Muscle layer of colon (tissue), 2 donors: ENCODE measurements at regions not wholly inside any gene's neighbourhood (a gene's known extent, or its start where the extent isn't known, plus 50 kb on each side); places are given as distances from the start of the nearest gene placed in this dataset.

Experiments used
- H3K27ac ChIP-seq: one replicate; pipeline ENCODE4 v1.7.0; 2013; ENCODE audit warnings: low read depth, mild to moderate bottlenecking, low read length, moderate library complexity
- H3K27me3 ChIP-seq, 2 donors: one replicate each; pipeline ENCODE4 v1.7.0; 2013; ENCODE audit warnings: low read length in 2 of 2, mild to moderate bottlenecking in 2 of 2; ENCODE audit not compliant: insufficient read depth in 2 of 2, control insufficient read depth in 1 of 2
- H3K36me3 ChIP-seq: one replicate; pipeline ENCODE4 v1.7.0; 2013; ENCODE audit warnings: mild to moderate bottlenecking, low read length; ENCODE audit not compliant: insufficient read depth
- H3K4me1 ChIP-seq: one replicate; pipeline ENCODE4 v1.7.0; 2013; ENCODE audit warnings: mild to moderate bottlenecking, low read length; ENCODE audit not compliant: insufficient read depth
- H3K4me3 ChIP-seq, 2 donors: one replicate each; pipeline ENCODE4 v1.7.0; 2013; ENCODE audit warnings: low read length in 2 of 2, low read depth in 1 of 2, mild to moderate bottlenecking in 1 of 2, moderate library complexity in 1 of 2
- H3K9ac ChIP-seq: one replicate; pipeline ENCODE4 v1.7.0; 2013; ENCODE audit warnings: low read length
- H3K9me3 ChIP-seq: one replicate; pipeline ENCODE4 v1.7.0; 2013; ENCODE audit warnings: mild to moderate bottlenecking, low read length
- donor health status: abdominal sarcoma.
- donor health status: Adenocarcinoma of cecum.

DNA sequence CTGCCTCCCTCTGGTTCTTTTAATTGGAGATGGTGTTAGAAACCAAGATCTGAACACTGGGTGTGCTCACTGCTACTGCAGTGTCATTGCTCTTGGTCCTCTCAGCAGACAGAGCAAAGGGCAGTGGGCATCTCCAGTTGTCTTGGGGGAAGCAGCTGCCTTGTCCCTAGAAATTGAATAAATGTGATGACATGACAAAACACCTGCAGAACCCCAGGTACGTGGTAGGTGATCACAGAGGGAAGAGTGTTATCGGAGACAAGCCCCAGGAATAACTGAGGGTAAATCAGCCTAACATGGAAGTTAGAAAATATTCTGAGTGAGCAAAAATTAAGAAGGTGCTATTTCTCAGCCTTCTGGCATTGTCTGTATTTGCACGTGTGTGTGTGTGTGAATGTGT lies 311.9 kb upstream of the HDAC4 start:
- H3K9me3 ChIP-seq: no peaks in the 10 kb centered on the region
- no peak overlapping the region for H3K4me3 ChIP-seq
- H3K27me3 ChIP-seq: no peaks in the 10 kb centered on the region
- H3K9ac ChIP-seq: no peak overlapping the region
- H3K36me3 ChIP-seq: no peaks in the 10 kb centered on the region
- no peak overlapping the region for H3K27ac ChIP-seq
- peaks cover 6% of the 10 kb centered on the region for H3K4me1 ChIP-seq

DNA sequence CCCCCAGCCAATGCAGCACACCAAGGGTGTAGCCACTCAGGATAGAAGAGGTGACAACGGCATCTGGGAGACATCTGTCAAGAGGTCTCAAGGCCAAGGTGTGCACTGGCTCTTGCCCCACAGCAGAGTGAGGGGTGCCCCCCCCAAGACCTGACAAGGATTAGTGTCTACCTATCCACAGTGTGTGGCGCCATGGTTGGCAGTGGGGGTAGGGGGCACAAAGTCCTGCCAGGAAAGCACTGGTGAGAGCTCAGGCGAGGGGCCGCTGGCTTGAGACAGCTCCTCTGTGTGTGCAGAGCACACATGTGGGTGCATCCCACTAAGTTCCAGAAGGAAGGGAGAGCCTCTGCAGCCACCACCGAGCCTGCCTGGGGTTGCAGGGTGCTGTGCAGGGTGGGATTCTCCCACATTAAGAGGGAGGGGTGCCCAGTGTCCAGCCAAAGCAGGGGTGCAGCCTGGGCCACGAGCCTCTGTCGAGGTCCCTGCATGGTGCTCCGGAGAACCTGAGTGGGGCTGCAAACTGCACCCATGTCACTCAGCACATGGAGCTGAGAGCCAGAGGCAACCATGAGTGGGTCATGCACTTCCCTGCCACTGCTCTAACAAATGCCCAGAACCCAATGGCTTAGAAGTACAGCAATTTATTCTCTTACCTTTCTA lies 311.2 kb upstream of the HDAC4 start:
- Histone ChIP-seq H3K4me1 (peaks cover 3% of the 10 kb centered on the region), H3K9me3 (no peaks in the 10 kb centered on the region), H3K4me3 (no peak overlapping the region), H3K36me3 (no peaks in the 10 kb centered on the region), H3K27ac (no peak overlapping the region), H3K9ac (no peak overlapping the region), H3K27me3 (no peaks in the 10 kb centered on the region)

DNA sequence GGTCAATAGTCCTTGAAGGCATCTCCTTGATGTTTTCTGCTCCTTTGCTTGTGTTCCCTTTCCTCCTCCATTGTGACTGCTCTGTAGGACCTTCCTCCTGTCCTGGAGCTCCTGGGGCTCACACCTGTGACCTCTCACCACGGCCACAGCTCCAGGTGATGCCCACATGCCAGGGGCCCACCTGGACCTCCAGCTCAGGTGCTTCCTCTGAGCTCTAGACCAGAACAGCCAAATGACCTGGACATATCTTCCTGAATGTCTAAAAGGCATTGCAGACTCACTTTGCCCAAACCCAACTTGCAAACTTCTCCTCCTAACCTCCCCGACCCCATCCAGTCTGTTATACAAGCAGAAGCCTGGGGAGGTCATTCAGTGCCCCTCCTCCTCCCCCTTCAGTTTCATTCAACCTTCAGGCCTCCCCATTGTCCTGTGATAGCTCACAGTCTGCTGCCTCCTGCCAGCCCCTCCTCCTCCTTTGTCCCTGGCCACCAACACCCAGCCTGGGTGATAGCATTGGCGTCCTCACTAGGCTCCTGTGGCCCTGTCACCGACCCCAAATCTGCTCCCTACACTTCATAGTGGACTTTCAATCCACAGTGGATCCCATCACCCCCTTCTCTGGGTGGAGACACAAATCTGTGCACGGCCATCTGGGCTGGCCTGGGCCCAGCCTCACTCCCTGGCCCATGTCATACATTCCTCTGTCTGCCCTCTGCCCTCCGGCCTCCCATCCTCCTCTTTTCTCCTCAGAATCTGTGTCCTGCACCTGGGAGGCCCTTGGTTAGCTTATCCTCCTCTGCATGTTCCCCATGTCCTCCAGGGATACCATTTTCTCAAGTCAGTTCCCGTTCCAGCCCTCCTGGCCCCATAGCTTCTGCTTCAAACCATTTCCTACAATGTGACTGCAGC lies 310.4 kb upstream of the HDAC4 start:
- Histone ChIP-seq H3K9ac (no peak overlapping the region), H3K4me3 (no peak overlapping the region), H3K9me3 (no peaks in the 10 kb centered on the region), H3K4me1 (peaks cover 3% of the 10 kb centered on the region), H3K27ac (no peak overlapping the region), H3K36me3 (no peaks in the 10 kb centered on the region), H3K27me3 (no peaks in the 10 kb centered on the region)

DNA sequence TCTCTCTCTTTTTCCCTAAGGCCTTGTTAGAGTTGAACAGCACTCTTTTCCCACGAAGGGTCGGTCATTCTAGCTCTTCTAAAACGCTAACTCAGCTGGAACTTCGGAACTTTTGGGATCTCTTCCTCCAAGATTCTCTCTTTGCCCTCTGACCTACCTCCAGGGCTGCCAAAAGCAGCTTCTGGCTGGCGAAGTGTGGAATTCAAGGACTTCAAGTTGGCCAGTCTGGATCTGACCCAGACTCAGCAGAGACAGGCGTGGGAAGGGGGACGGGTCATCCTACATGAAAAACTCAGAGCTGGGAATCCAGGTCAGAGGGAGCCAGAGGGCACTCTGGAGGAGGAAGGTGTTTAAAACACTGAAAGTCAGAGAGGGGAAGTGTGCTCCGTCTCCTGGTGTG lies 305.5 kb upstream of the HDAC4 start:
- H3K9me3 ChIP-seq: no peaks in the 10 kb centered on the region
- no peak overlapping the region for H3K9ac ChIP-seq
- no peak overlapping the region for H3K4me3 ChIP-seq
- H3K27me3 ChIP-seq: no peaks in the 10 kb centered on the region
- H3K4me1 ChIP-seq: peaks cover 5% of the 10 kb centered on the region
- H3K27ac ChIP-seq: no peak overlapping the region
- H3K36me3 ChIP-seq: no peaks in the 10 kb centered on the region

DNA sequence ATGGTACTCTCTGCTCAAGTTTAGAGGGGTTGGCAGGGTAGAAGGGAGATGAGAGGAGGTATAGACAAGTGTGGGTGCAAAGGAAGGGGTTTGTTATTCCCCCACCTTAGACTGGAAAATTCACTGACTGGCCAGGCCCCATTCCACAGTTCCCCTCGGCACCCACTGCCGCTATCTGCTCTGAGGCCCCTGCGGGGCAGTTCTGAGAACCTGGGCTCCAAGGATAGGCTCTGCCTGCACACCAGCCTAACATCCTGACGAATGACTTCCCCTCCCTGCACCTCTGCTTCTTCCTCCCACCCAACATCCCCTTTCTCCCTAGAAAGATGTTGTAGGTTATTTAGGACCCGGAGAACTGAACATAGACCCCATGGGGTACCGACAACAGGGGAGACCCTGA lies 303.9 kb upstream of the HDAC4 start:
- Histone ChIP-seq H3K27ac (no peak overlapping the region), H3K9me3 (no peaks in the 10 kb centered on the region), H3K4me3 (no peak overlapping the region), H3K27me3 (no peaks in the 10 kb centered on the region), H3K4me1 (peaks cover 5% of the 10 kb centered on the region), H3K9ac (no peak overlapping the region), H3K36me3 (no peaks in the 10 kb centered on the region)

DNA sequence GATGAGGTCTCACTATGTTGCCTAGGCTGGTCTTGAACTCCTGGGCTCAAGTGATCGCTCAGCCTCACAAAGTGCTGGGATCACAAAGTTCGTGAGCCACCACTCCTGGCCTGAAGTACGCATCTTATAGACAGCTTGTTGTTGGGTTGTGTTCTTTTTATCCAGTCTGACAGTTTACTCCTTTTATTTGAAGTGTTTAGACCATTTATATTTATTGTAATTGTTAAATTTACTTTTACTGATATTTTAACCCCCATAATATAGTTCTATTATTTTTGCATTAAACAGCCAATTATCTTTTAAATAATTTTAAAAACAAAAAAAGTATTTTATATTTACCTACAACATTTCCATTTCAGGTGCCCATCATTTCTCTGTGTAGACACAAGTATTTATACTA lies 303.0 kb upstream of the HDAC4 start:
- no peaks in the 10 kb centered on the region for H3K27me3 ChIP-seq
- H3K9ac ChIP-seq: no peak overlapping the region
- H3K4me3 ChIP-seq: no peak overlapping the region
- no peaks in the 10 kb centered on the region for H3K9me3 ChIP-seq
- H3K36me3 ChIP-seq: no peaks in the 10 kb centered on the region
- no peak overlapping the region for H3K27ac ChIP-seq
- H3K4me1 ChIP-seq: peaks cover 5% of the 10 kb centered on the region

DNA sequence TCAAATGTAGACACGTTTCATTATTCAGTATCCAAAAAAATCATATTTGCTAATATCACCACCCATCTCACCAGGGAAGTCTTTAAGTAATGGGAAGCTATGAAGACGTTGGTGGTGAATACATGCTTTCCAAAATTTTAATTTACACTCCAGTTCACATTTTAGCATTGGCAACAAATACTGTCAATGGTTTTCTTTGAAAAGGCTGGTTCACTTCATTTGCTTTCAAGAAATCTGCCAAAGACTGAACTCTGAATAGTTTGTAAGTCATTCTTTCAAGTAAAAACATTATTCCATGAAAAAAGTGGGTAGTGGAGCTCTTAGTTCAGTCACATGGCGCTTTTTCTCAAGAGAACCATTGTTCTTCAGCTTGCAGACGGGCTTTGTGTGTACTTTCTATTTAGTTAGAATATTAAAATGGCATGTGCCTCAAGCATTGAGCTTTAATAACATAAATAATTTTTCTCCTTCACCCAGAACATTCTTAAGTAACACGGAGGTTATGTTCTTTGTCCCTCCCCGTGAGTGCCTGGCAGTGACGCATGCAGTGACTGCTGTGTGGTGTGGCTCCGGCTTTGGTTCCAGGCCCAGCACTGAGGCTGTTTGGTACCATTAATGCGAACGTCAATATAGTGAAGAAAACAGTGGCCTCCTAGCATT lies 300.0 kb upstream of the HDAC4 start:
- no peaks in the 10 kb centered on the region for H3K9me3 ChIP-seq
- H3K4me3 ChIP-seq: no peak overlapping the region
- no peak overlapping the region for H3K9ac ChIP-seq
- no peak overlapping the region for H3K27ac ChIP-seq
- H3K27me3 ChIP-seq: no peaks in the 10 kb centered on the region
- no peaks in the 10 kb centered on the region for H3K4me1 ChIP-seq
- H3K36me3 ChIP-seq: no peaks in the 10 kb centered on the region

DNA sequence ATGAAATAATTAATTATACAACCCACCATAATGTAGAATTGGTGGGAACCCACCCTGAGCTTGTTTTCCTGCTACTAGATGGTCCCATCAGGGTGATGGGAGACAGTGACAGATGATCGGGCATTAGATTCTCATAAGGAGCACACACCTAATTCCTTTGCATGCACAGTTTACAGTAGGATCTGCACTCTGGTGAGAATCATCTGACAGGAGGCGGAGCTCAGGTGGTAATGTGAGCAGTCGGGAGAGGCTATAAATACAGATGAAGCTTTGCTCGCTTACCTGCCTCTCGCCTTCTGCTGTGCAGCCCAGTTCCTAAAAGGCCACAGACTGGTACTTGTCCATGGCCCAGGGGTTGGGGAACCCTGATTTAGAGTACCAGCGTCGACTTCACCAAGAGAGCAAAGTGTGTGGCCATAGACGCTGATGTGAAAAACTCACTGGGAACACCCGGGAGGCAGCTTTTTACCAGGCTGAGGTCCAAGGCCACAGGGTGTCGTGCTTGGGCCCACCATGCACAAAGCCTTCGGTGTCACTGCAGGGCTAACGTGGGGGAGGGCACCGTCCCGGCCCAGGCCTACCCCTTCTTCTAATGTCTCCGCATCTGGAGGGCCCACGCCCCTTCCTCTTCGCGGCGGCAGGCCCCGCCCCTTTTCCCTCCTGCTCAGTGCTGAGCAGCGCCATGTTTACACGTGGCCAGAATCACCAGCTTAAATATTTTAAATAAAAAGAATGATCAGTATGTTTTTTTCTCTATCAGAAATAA lies 296.8 kb upstream of the HDAC4 start:
- Histone ChIP-seq H3K27me3 (no peaks in the 10 kb centered on the region), H3K9ac (no peak overlapping the region), H3K4me3 (no peak overlapping the region), H3K4me1 (no peaks in the 10 kb centered on the region), H3K27ac (no peak overlapping the region), H3K36me3 (no peaks in the 10 kb centered on the region), H3K9me3 (no peaks in the 10 kb centered on the region)

DNA sequence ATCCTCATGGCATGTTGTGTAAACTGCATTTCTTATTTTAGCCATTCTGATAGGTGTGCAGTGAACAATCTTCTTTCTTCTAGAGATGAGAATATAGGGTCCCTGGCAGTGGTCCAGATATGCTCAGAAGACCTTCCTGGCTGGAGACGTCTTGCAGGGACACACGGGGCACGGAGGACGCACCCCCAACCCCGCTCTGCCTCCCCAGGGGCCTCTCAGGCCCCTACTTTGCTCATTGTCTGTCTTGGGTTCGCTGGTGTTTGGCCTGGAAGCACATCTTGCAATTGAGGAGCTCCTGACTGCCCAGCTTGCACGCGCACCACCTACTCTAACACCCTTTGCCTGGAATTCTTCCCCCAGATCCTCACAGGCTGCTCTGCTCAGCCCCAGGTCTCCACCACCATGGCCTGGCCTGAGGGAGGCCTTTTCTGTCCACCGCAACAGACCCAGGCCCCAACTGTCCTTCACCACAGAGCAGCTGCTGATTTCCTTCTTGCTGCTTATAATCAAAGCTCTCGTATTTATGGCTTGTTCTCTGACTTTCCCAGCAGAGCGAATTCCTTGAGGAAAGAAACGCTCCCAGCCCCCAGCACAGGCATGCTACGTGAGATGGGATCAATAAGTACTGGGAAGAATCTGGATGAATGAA lies 295.9 kb upstream of the HDAC4 start:
- Histone ChIP-seq H3K9me3 (no peaks in the 10 kb centered on the region), H3K4me1 (no peaks in the 10 kb centered on the region)

DNA sequence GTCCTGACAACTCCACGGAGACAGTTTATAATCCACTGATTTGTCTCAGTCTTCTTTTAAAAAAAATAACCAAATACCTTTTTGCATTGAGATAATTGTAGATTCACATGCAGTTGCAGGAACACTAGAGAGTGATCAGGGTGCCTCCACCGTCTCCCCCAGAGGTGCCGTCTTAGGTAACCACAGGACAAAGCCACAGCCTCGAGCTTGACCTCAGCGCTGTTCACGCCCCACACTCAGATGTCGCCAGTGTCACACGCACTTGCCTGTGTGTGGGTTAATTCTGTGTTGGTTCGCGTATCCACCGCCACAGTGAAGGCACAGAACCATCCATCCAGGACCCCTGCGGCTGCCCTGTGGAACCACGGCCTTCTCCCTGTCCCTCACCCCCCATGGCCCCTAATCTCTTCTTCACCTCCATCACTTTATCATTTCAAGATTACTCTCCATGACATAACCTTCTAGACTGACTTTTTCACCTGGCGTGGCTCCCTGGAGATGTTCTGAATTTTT lies 295.0 kb upstream of the HDAC4 start:
- peaks cover 0 to 5% of the 10 kb centered on the region in 2 donors for H3K27me3 ChIP-seq
- H3K27ac ChIP-seq: no peak overlapping the region
- H3K9ac ChIP-seq: no peak overlapping the region
- H3K4me3 ChIP-seq: no peak overlapping the region
- no peaks in the 10 kb centered on the region for H3K4me1 ChIP-seq
- H3K9me3 ChIP-seq: no peaks in the 10 kb centered on the region
- no peaks in the 10 kb centered on the region for H3K36me3 ChIP-seq

More for the DNA sequence above, 295.9 kb upstream of the HDAC4 start:
- H3K4me3 ChIP-seq: no peak overlapping the region
- H3K36me3 ChIP-seq: no peaks in the 10 kb centered on the region
- H3K9ac ChIP-seq: no peak overlapping the region
- no peak overlapping the region for H3K27ac ChIP-seq
- no peaks in the 10 kb centered on the region for H3K27me3 ChIP-seq
